Trophoblast cell (in vitro differentiated cells and primary cell): ENCODE measurements at regions not wholly inside any gene's neighbourhood (a gene's known extent, or its start where the extent isn't known, plus 50 kb on each side); places are given as distances from the start of the nearest gene placed in this dataset.

Experiments
- DNase-seq, 2 donors: peaks; one replicate each; pipeline ENCODE4 v3.0.0-alpha.2; 2016
- H2AFZ ChIP-seq: 2 replicates; pipeline ENCODE4 v1.6.1; 2013; ENCODE audit warnings: low read length, moderate library complexity, mild to moderate bottlenecking; ENCODE audit not compliant: insufficient read depth, poor library complexity
- H2AK5ac ChIP-seq: 2 replicates; pipeline ENCODE4 v1.6.1; 2013; ENCODE audit warnings: mild to moderate bottlenecking, low read length
- H2BK120ac ChIP-seq: 2 replicates; pipeline ENCODE4 v1.6.1; 2013; ENCODE audit warnings: low read length, mild to moderate bottlenecking, moderate library complexity; ENCODE audit not compliant: insufficient read depth, poor library complexity
- H2BK12ac ChIP-seq: 2 replicates; pipeline ENCODE4 v1.6.1; 2013; ENCODE audit warnings: mild to moderate bottlenecking, low read length, moderate library complexity
- H2BK5ac ChIP-seq: 2 replicates; pipeline ENCODE4 v1.6.1; 2013; ENCODE audit warnings: low read length, low read depth, moderate library complexity, mild to moderate bottlenecking; ENCODE audit not compliant: poor library complexity
- H3K14ac ChIP-seq: 2 replicates; pipeline ENCODE4 v1.6.1; 2013; ENCODE audit warnings: mild to moderate bottlenecking, low read length
- H3K18ac ChIP-seq: 2 replicates; pipeline ENCODE4 v1.6.1; 2013; ENCODE audit warnings: mild to moderate bottlenecking, low read length
- H3K23ac ChIP-seq: 2 replicates; pipeline ENCODE4 v1.6.1; 2013; ENCODE audit warnings: low read length
- H3K27ac ChIP-seq: 2 replicates; pipeline ENCODE4 v1.5.1; 2013; ENCODE audit warnings: low read depth, mild to moderate bottlenecking, inconsistent platforms, low read length, moderate library complexity
- H3K27me3 ChIP-seq: 2 replicates; pipeline ENCODE4 v1.6.1; 2013; ENCODE audit warnings: inconsistent platforms, mild to moderate bottlenecking, low read length, moderate library complexity; ENCODE audit not compliant: insufficient read depth
- H3K36me3 ChIP-seq, 2 experiments: 1 replicate in 1 of 2; 2 replicates in 1 of 2; pipeline ENCODE4 v1.6.1; 2013; ENCODE audit warnings: low read length in 2 of 2, mild to moderate bottlenecking in 2 of 2, moderate library complexity in 1 of 2; ENCODE audit not compliant: insufficient read depth in 2 of 2, control insufficient read depth in 1 of 2
- H3K4ac ChIP-seq: 2 replicates; pipeline ENCODE4 v1.6.1; 2013; ENCODE audit warnings: low read depth, mild to moderate bottlenecking, low read length, moderate library complexity
- H3K4me1 ChIP-seq, 2 experiments: 1 replicate in 1 of 2; 2 replicates in 1 of 2; pipeline ENCODE4 v1.6.1; 2013; ENCODE audit warnings: low read length in 2 of 2, mild to moderate bottlenecking in 2 of 2, moderate library complexity in 1 of 2; ENCODE audit not compliant: insufficient read depth in 2 of 2, control insufficient read depth in 1 of 2
- H3K4me2 ChIP-seq: 2 replicates; pipeline ENCODE4 v1.6.1; 2013; ENCODE audit warnings: inconsistent platforms, mild to moderate bottlenecking, low read length, moderate library complexity
- H3K4me3 ChIP-seq: 2 replicates; pipeline ENCODE4 v1.5.1; 2013; ENCODE audit warnings: mild to moderate bottlenecking, low read depth, low read length, inconsistent platforms
- H3K79me1 ChIP-seq: one replicate; pipeline ENCODE4 v1.6.1; 2013; ENCODE audit warnings: low read length
- H3K79me2 ChIP-seq: 2 replicates; pipeline ENCODE4 v1.6.1; 2013; ENCODE audit warnings: low read length, mild to moderate bottlenecking; ENCODE audit not compliant: control insufficient read depth, insufficient read depth, poor library complexity
- H3K9ac ChIP-seq: 2 replicates; pipeline ENCODE4 v1.6.1; 2013; ENCODE audit warnings: mild to moderate bottlenecking, low read length
- H3K9me3 ChIP-seq: 2 replicates; pipeline ENCODE4 v1.6.1; 2013; ENCODE audit warnings: low read depth, mild to moderate bottlenecking, control low read depth, inconsistent platforms, low read length; ENCODE audit not compliant: insufficient read depth
- H4K12ac ChIP-seq: 2 replicates; pipeline ENCODE4 v1.6.1; 2013; ENCODE audit warnings: low read depth, mild to moderate bottlenecking, low read length, moderate library complexity
- H4K8ac ChIP-seq: 2 replicates; pipeline ENCODE4 v1.6.1; 2013; ENCODE audit warnings: low read depth, mild to moderate bottlenecking, low read length, moderate library complexity
- H4K91ac ChIP-seq: one replicate; pipeline ENCODE4 v1.6.1; 2013; ENCODE audit warnings: low read depth, mild to moderate bottlenecking, low read length, moderate library complexity
- WGBS: extraction: QIAGEN DNeasy Blood & Tissue Kit; methylation state at CpG from one replicate; pipeline ENCODE4 v1.1.7; 2013; ENCODE audit warnings: missing lambda C conversion rate; ENCODE audit not compliant: insufficient read length, insufficient coverage; ENCODE audit errors: extremely low coverage; 5-methylcytosine and 5-hydroxymethylcytosine counted together

DNA sequence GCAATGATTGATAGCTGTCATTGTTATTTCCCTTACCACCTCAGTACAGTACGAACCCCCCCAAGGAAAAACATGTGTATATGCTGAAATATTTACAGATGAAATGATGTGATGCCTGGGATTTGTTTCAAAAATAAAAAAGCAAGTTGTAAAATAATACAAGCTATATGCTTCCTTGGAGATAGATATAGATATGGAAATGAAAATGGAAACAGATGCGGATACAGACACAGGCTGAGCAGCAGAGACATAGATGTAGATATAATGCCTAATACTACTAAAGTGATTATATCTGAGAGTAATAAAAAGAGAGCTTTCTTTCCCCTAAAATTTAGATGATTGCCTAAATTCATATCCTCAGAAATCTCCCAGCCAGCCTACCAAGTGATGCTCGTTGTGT lies 127.5 kb upstream of the TNPO1 start:
- Histone ChIP-seq H4K91ac (no peak overlapping the region), H3K14ac (no peak overlapping the region), H3K4me3 (no peak overlapping the region), H2AK5ac (no peak overlapping the region), H4K12ac (no peak overlapping the region), H3K79me2 (no peaks in the 10 kb centered on the region), H3K18ac (no peak overlapping the region), H2BK12ac (no peak overlapping the region), H3K27me3 (no peaks in the 10 kb centered on the region), H3K27ac (no peak overlapping the region), H3K4ac (no peak overlapping the region), H4K8ac (no peak overlapping the region), H3K36me3 (no peaks in the 10 kb centered on the region), H3K4me1 (no peaks in the 10 kb centered on the region), H3K23ac (no peak overlapping the region), H2BK120ac (no peak overlapping the region), H3K79me1 (no peaks in the 10 kb centered on the region), H2BK5ac (no peak overlapping the region), H2AFZ (no peak overlapping the region), H3K9me3 (no peaks in the 10 kb centered on the region), H3K4me2 (no peak overlapping the region), H3K9ac (no peak overlapping the region)
- DNase-seq, result no peak
- WGBS, result no CpG with 5 or more reads among the region's 3 CpGs

GRCh38 chr5:72687288-72687687 lies 129.2 kb upstream of the TNPO1 start:
- no CpG with 5 or more reads among the region's 1 CpG for WGBS

GRCh38 chr5:72682561-72682960 lies 133.9 kb upstream of the TNPO1 start:
- Histone ChIP-seq H3K9ac (no peak overlapping the region), H3K27me3 (no peaks in the 10 kb centered on the region), H2BK5ac (no peak overlapping the region), H3K14ac (no peak overlapping the region), H2AK5ac (no peak overlapping the region), H3K18ac (no peak overlapping the region), H4K91ac (no peak overlapping the region), H4K8ac (no peak overlapping the region), H3K79me1 (no peaks in the 10 kb centered on the region), H3K36me3 (no peaks in the 10 kb centered on the region), H4K12ac (no peak overlapping the region), H2AFZ (no peak overlapping the region), H3K9me3 (peaks cover 7% of the 10 kb centered on the region), H3K4me1 (no peaks in the 10 kb centered on the region), H2BK12ac (no peak overlapping the region), H3K4me3 (no peak overlapping the region), H3K79me2 (no peaks in the 10 kb centered on the region), H3K4me2 (no peak overlapping the region), H3K23ac (no peak overlapping the region), H2BK120ac (no peak overlapping the region), H3K4ac (no peak overlapping the region), H3K27ac (no peak overlapping the region)
- DNase-seq, result no peak
- WGBS, result no CpG with 5 or more reads among the region's 2 CpGs

More at GRCh38 chr5:72687288-72687687, 129.2 kb upstream of the TNPO1 start:
- Histone ChIP-seq H3K4me2 (no peak overlapping the region), H3K79me1 (no peaks in the 10 kb centered on the region), H3K4ac (no peak overlapping the region), H4K12ac (no peak overlapping the region), H4K8ac (no peak overlapping the region), H3K9me3 (no peaks in the 10 kb centered on the region), H3K4me3 (no peak overlapping the region), H3K27ac (no peak overlapping the region), H4K91ac (no peak overlapping the region), H3K18ac (no peak overlapping the region), H3K79me2 (no peaks in the 10 kb centered on the region), H2AFZ (no peak overlapping the region), H3K9ac (no peak overlapping the region), H2AK5ac (no peak overlapping the region), H3K36me3 (no peaks in the 10 kb centered on the region), H2BK120ac (no peak overlapping the region), H2BK5ac (no peak overlapping the region), H3K14ac (no peak overlapping the region), H3K23ac (no peak overlapping the region), H3K4me1 (no peaks in the 10 kb centered on the region), H2BK12ac (no peak overlapping the region), H3K27me3 (no peaks in the 10 kb centered on the region)
- no peak for DNase-seq

- Histone ChIP-seq H3K14ac (no peak overlapping the region), H3K27me3 (no peaks in the 10 kb centered on the region), H2BK12ac (no peak overlapping the region), H3K36me3 (no peaks in the 10 kb centered on the region), H3K9ac (no peak overlapping the region), H2BK120ac (no peak overlapping the region), H3K79me1 (no peaks in the 10 kb centered on the region), H4K12ac (no peak overlapping the region), H4K91ac (no peak overlapping the region), H2AFZ (no peak overlapping the region), H3K4me3 (no peak overlapping the region), H3K4me2 (no peak overlapping the region), H3K9me3 (peaks cover 7% of the 10 kb centered on the region), H3K23ac (no peak overlapping the region), H3K18ac (no peak overlapping the region), H3K4me1 (no peaks in the 10 kb centered on the region), H3K4ac (no peak overlapping the region), H2AK5ac (no peak overlapping the region), H2BK5ac (no peak overlapping the region), H4K8ac (no peak overlapping the region), H3K27ac (no peak overlapping the region), H3K79me2 (no peaks in the 10 kb centered on the region)
- no CpG with 5 or more reads among the region's 3 CpGs for whole genome bisulfite sequencing
- no peak for DNase-seq
Observed at GRCh38 chr5:72681781-72682180, 134.7 kb upstream of the TNPO1 start.
